Amniotic epithelial cell (primary cell): ENCODE measurements at regions not wholly inside any gene's neighbourhood (a gene's known extent, or its start where the extent isn't known, plus 50 kb on each side); places are given as distances from the start of the nearest gene placed in this dataset.

ENCODE experiments used
- DNase-seq: peaks from one replicate; pipeline ENCODE4 v3.0.0-alpha.2; 2010; ENCODE audit warnings: low read depth

- DNase-seq = no peak
Observed at GRCh38 chr6:48818052-48818412, 645.0 kb downstream of the MMUT start.

- DNase-seq = peak; percentile 87
Observed at GRCh38 chr6:48817333-48818051, 645.6 kb downstream of the MMUT start.

GRCh38 chr6:48814957-48815356 lies 648.1 kb downstream of the MMUT start:
- no peak for DNase-seq

GRCh38 chr6:48813836-48814235 lies 649.2 kb downstream of the MMUT start:
- peak; percentile 55 for DNase-seq

GRCh38 chr6:48809700-48810099 lies 653.4 kb downstream of the MMUT start:
- DNase-seq = no peak

- DNase-seq = peak; percentile 23
Observed at GRCh38 chr6:48809245-48809644, 653.8 kb downstream of the MMUT start.

GRCh38 chr6:48798296-48798695 lies 664.8 kb downstream of the MMUT start:
- DNase-seq = no peak

GRCh38 chr6:48782225-48782624 lies 671.2 kb upstream of the PTCHD4 start:
- DNase-seq = no peak

GRCh38 chr6:48777411-48777810 lies 666.4 kb upstream of the PTCHD4 start:
- DNase-seq = no peak

GRCh38 chr6:48775157-48775556 lies 664.2 kb upstream of the PTCHD4 start:
- DNase-seq = peak; percentile 86

GRCh38 chr6:48774276-48774675 lies 663.3 kb upstream of the PTCHD4 start:
- DNase-seq = no peak

- DNase-seq = peak; percentile 76
Observed at GRCh38 chr6:48766349-48766748, 655.4 kb upstream of the PTCHD4 start.

- peak; percentile 63 for DNase-seq
Observed at GRCh38 chr6:48765352-48765961, 654.5 kb upstream of the PTCHD4 start.

GRCh38 chr6:48764286-48765044 lies 653.5 kb upstream of the PTCHD4 start:
- no peak for DNase-seq

GRCh38 chr6:48757661-48758060 lies 646.7 kb upstream of the PTCHD4 start:
- DNase-seq = no peak

- DNase-seq = no peak
Observed at GRCh38 chr6:48755315-48755714, 644.3 kb upstream of the PTCHD4 start.

- DNase-seq = no peak
Observed at GRCh38 chr6:48754641-48755040, 643.6 kb upstream of the PTCHD4 start.

GRCh38 chr6:48750861-48751260 lies 639.9 kb upstream of the PTCHD4 start:
- DNase-seq = no peak

GRCh38 chr6:48747471-48747870 lies 636.5 kb upstream of the PTCHD4 start:
- DNase-seq = no peak

- peak; percentile 28 for DNase-seq
Observed at GRCh38 chr6:48747040-48747439, 636.0 kb upstream of the PTCHD4 start.

GRCh38 chr6:48744948-48745347 lies 634.0 kb upstream of the PTCHD4 start:
- DNase-seq = peak; percentile 59

GRCh38 chr6:48743738-48744137 lies 632.7 kb upstream of the PTCHD4 start:
- DNase-seq = no peak

- peak; percentile 67 for DNase-seq
Observed at GRCh38 chr6:48736501-48737206, 625.7 kb upstream of the PTCHD4 start.
